Keratinocyte (primary cell): ENCODE measurements at regions not wholly inside any gene's neighbourhood (a gene's known extent, or its start where the extent isn't known, plus 50 kb on each side); places are given as distances from the start of the nearest gene placed in this dataset.

Experiments
- DNase-seq: peaks from one replicate; pipeline ENCODE4 v3.0.0-alpha.2; 2011; ENCODE audit warnings: low read depth, missing footprints, low spot score
- FAIRE-seq: peaks from 2 replicates; lab custom pipeline; 2011; peaks lifted over from hg19 to GRCh38; lab: Jason Lieb, UNC
- H2AFZ ChIP-seq: 2 replicates; pipeline ENCODE4 v1.6.0; 2012; ENCODE audit warnings: low read length, control low read depth, inconsistent platforms; ENCODE audit not compliant: control insufficient read depth
- H3K27ac ChIP-seq: 2 replicates; pipeline ENCODE4 v1.5.1; 2011; ENCODE audit warnings: low read length; ENCODE audit not compliant: control insufficient read depth, insufficient read depth
- H3K27me3 ChIP-seq: 3 replicates; pipeline ENCODE4 v1.6.0; 2011; ENCODE audit warnings: low read length; ENCODE audit not compliant: control insufficient read depth, insufficient read depth; ENCODE audit errors: extremely low read depth
- H3K36me3 ChIP-seq, 2 experiments: 2 replicates in 1 of 2; 3 replicates in 1 of 2; pipeline ENCODE4 v1.5.1; 2011; ENCODE audit warnings: low read length in 2 of 2, mild to moderate bottlenecking in 1 of 2; ENCODE audit not compliant: control insufficient read depth in 2 of 2, insufficient read depth in 2 of 2; ENCODE audit errors: extremely low read depth in 1 of 2
- H3K4me1 ChIP-seq: 3 replicates; pipeline ENCODE4 v1.5.1; 2011; ENCODE audit warnings: low read length; ENCODE audit not compliant: control insufficient read depth, insufficient read depth; ENCODE audit errors: extremely low read depth
- H3K4me2 ChIP-seq: 3 replicates; pipeline ENCODE4 v1.6.0; 2011; ENCODE audit warnings: low read depth, low read length; ENCODE audit not compliant: control insufficient read depth, insufficient read depth; ENCODE audit errors: extremely low read depth
- H3K4me3 ChIP-seq, 3 experiments: fragments of 200-600 bp in 1 of 3; sonication (generic) in 1 of 3; 2 replicates in 2 of 3; 3 replicates in 1 of 3; pipeline ENCODE4 v1.5.1; 2011 to 2016; ENCODE audit warnings: low read length in 3 of 3, mild to moderate bottlenecking in 3 of 3, control low read depth in 2 of 3, inconsistent platforms in 1 of 3, low read depth in 1 of 3, mixed read lengths in 1 of 3, mixed run types in 1 of 3, moderate library complexity in 1 of 3; ENCODE audit not compliant: control insufficient read depth in 2 of 3, insufficient read depth in 2 of 3; ENCODE audit errors: extremely low read depth in 1 of 3
- H3K79me2 ChIP-seq: 2 replicates; pipeline ENCODE4 v1.6.0; 2012; ENCODE audit warnings: low read length; ENCODE audit not compliant: control insufficient read depth, insufficient read depth
- H3K9ac ChIP-seq: 3 replicates; pipeline ENCODE4 v1.6.0; 2011; ENCODE audit warnings: low read length; ENCODE audit not compliant: control insufficient read depth, insufficient read depth; ENCODE audit errors: extremely low read depth
- H3K9me1 ChIP-seq: 3 replicates; pipeline ENCODE4 v1.6.0; 2011; ENCODE audit warnings: low read length; ENCODE audit not compliant: control insufficient read depth, insufficient read depth; ENCODE audit errors: extremely low read depth
- H3K9me3 ChIP-seq: 2 replicates; pipeline ENCODE4 v1.5.1; 2012; ENCODE audit warnings: low read depth, low read length; ENCODE audit not compliant: control insufficient read depth
- H4K20me1 ChIP-seq: 3 replicates; pipeline ENCODE4 v1.6.0; 2011; ENCODE audit warnings: low read length; ENCODE audit not compliant: control insufficient read depth, insufficient read depth; ENCODE audit errors: extremely low read depth
- CTCF ChIP-seq, 3 experiments: IDR thresholded peaks in 1 of 3; conservative IDR thresholded peaks in 1 of 3; optimal IDR thresholded peaks in 1 of 3; 2 replicates in 2 of 3; 3 replicates in 1 of 3; pipeline versions ENCODE3 to v1.5.1; 2011; ENCODE audit warnings: low read length in 3 of 3, mild to moderate bottlenecking in 3 of 3, moderate library complexity in 2 of 3, control low read depth in 1 of 3, inconsistent platforms in 1 of 3; ENCODE audit not compliant: insufficient read depth in 2 of 3; ENCODE audit errors: extremely low read depth in 1 of 3
- EZH2 ChIP-seq: IDR thresholded peaks from one replicate; pipeline ENCODE4 v1.6.1; 2012; ENCODE audit warnings: inconsistent platforms, mild to moderate bottlenecking, low read length, moderate library complexity
- dilution Hi-C: fragments of 300-500 bp; cut with MboI; formaldehyde crosslinking; loops from one replicate; pipeline ENCODE4 v1.7.0; 2020; ENCODE audit warnings: low sequenced_read_pairs; ENCODE audit not compliant: extremely low pct_ligation_motif_present

- TF ChIP-seq EZH2 = no peak
- no peak for TF ChIP-seq CTCF (optimal IDR thresholded peaks at IDR 0.05 in 1 of 3, IDR thresholded peaks at IDR 0.05 in 1 of 3, conservative IDR thresholded peaks at IDR 0.05 in 1 of 3; ENCODE audit: extremely low read depth in 1 of 3, insufficient read depth in 2 of 3, low read length in 3 of 3)
- no peak overlapping the region for H3K27ac ChIP-seq
- H3K27me3 ChIP-seq = peaks cover 4% of the 10 kb centered on the region
- dilution Hi-C loops = no loop called here
- no peak for DNase-seq
- H2AFZ ChIP-seq = no peak overlapping the region
- H3K9me3 ChIP-seq = no peaks in the 10 kb centered on the region
- no peaks in the 10 kb centered on the region for H3K9me1 ChIP-seq
- FAIRE-seq = peak; percentile 13
- H3K79me2 ChIP-seq = no peaks in the 10 kb centered on the region
- no peak overlapping the region for H3K4me2 ChIP-seq
- H3K36me3 ChIP-seq = no peaks in the 10 kb centered on the region
- H3K4me1 ChIP-seq = no peaks in the 10 kb centered on the region
- H3K4me3 ChIP-seq = no peak overlapping the region
- H4K20me1 ChIP-seq = peaks cover 2% of the 10 kb centered on the region
- H3K9ac ChIP-seq = no peak overlapping the region
Measured at GRCh38 chr2:59993726-59994125, 559.7 kb downstream of the BCL11A start.

DNA sequence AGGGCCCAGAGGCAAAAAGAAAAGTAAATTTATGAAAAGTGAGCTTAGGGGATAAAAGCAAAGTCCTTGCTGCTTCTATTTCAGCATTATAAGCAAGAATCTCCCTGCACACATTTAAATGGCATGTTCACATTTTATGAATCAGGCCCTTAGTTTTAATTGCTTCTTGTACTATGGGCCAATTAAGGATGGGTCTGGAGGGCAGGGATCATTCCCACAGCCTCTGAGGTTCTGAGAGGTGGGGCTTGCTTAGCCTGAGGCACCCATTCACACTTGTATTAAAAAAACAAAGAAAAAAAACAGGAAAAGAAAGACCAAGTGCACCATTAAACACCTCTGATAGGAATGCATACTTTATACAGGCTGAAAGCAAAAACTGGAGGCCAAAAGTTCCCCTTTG, 565.1 kb downstream of the BCL11A start:
- dilution Hi-C loops = no loop called here
- Histone ChIP-seq H3K79me2 (no peaks in the 10 kb centered on the region), H3K27ac (no peak overlapping the region), H4K20me1 (peaks cover 2% of the 10 kb centered on the region), H3K36me3 (no peaks in the 10 kb centered on the region), H3K27me3 (no peaks in the 10 kb centered on the region), H3K9ac (no peak overlapping the region), H3K4me1 (no peaks in the 10 kb centered on the region), H3K4me3 (no peak overlapping the region), H2AFZ (no peak overlapping the region), H3K9me3 (no peaks in the 10 kb centered on the region), H3K4me2 (no peak overlapping the region), H3K9me1 (no peaks in the 10 kb centered on the region)
- no peak for FAIRE-seq
- no peak for TF ChIP-seq EZH2
- TF ChIP-seq CTCF (optimal IDR thresholded peaks at IDR 0.05 in 1 of 3, IDR thresholded peaks at IDR 0.05 in 1 of 3, conservative IDR thresholded peaks at IDR 0.05 in 1 of 3; ENCODE audit: extremely low read depth in 1 of 3, insufficient read depth in 2 of 3, low read length in 3 of 3) = no peak
- no peak for DNase-seq
